K562 (cell line): ENCODE measurements at regions not wholly inside any gene's neighbourhood (a gene's known extent, or its start where the extent isn't known, plus 50 kb on each side); places are given as distances from the start of the nearest gene placed in this dataset.

Experiments used
- ATAC-seq: fragments of 200-7000 bp; cut with Tn5 transposase; 3 replicates; pipeline ENCODE4 v1.9.1; 2020; ENCODE audit warnings: moderate library complexity
- BruUV-seq: library from RNA; stranded (reverse); fragments of 400-500 nt; replicated peaks from 2 replicates; lab custom pipeline; 2021; lab: Mats Ljungman, UMichigan
- CTCF ChIA-PET: fragments of 300-600 bp; formaldehyde crosslinking; extraction: SDS; loops from one replicate; lab custom pipeline; 2021; ENCODE audit warnings: low intra/inter-chr PET ratio; lab: Yijun Ruan, JAX
- POLR2A ChIA-PET: fragments of 300-600, 350-650 bp; sonication (Branson Sonifier 250); formaldehyde crosslinking; extraction: SDS; loops from one replicate; lab custom pipeline; 2021; ENCODE audit warnings: antibody characterized with exemption, inconsistent platforms; lab: Yijun Ruan, JAX
- DNase-seq, 4 experiments: peaks; one replicate each; pipeline versions ENCODE4 v3.0.0 to v3.0.0-alpha.2; 2011 to 2018; ENCODE audit warnings: low spot score in 3 of 4, mixed read lengths in 3 of 4; ENCODE audit errors: extremely low read depth in 1 of 4
- FAIRE-seq: peaks from 2 replicates; lab custom pipeline; 2011; peaks lifted over from hg19 to GRCh38; lab: Jason Lieb, UNC
- H2AFZ ChIP-seq: 2 replicates; pipeline ENCODE4 v1.6.0; 2011; ENCODE audit warnings: low read depth, low read length, control low read depth, inconsistent platforms
- H3K27ac ChIP-seq: fragments of 200-600 bp; 3 replicates; pipeline ENCODE4 v1.8.0; 2011; ENCODE audit warnings: low read depth, mild to moderate bottlenecking, control low read depth, inconsistent platforms, low read length, moderate library complexity, mixed read lengths; ENCODE audit errors: extremely low read depth
- H3K27me3 ChIP-seq, 2 experiments: fragments of 300-600 bp in 1 of 2; 2 replicates in 1 of 2; 3 replicates in 1 of 2; pipeline versions ENCODE4 v1.6.0 to v1.8.0; 2011; ENCODE audit warnings: inconsistent platforms in 2 of 2, low read length in 2 of 2, mild to moderate bottlenecking in 1 of 2, mixed read lengths in 1 of 2, moderate library complexity in 1 of 2; ENCODE audit not compliant: control insufficient read depth in 2 of 2, insufficient read depth in 2 of 2
- H3K36me3 ChIP-seq: fragments of 300-600 bp; 3 replicates; pipeline ENCODE4 v1.8.0; 2011; ENCODE audit warnings: mild to moderate bottlenecking, low read length, inconsistent platforms; ENCODE audit not compliant: control insufficient read depth, insufficient read depth
- H3K4me1 ChIP-seq, 2 experiments: fragments of 200-600 bp in 1 of 2; replicated peaks in 1 of 2; 2 replicates in 1 of 2; 3 replicates in 1 of 2; pipeline versions ENCODE4 v1.5.1 to v1.8.0; 2011; ENCODE audit warnings: inconsistent platforms in 2 of 2, low read length in 2 of 2, mild to moderate bottlenecking in 1 of 2, mixed read lengths in 1 of 2, moderate library complexity in 1 of 2; ENCODE audit not compliant: control insufficient read depth in 2 of 2, insufficient read depth in 2 of 2
- H3K4me2 ChIP-seq: 2 replicates; pipeline ENCODE4 v1.6.1; 2011; ENCODE audit warnings: low read length, control low read depth, inconsistent platforms, mixed read lengths; ENCODE audit not compliant: insufficient read depth
- H3K4me3 ChIP-seq: fragments of 200-600 bp; sonication (generic), shearing (Covaris generic); 2 replicates; pipeline ENCODE4 v1.5.1; 2016; ENCODE audit warnings: control low read depth, inconsistent platforms
- H3K79me2 ChIP-seq: fragments of 200-600 bp; 3 replicates; pipeline ENCODE4 v1.8.0; 2011; ENCODE audit warnings: low read length, inconsistent platforms; ENCODE audit not compliant: control insufficient read depth, insufficient read depth
- H3K9ac ChIP-seq, 2 experiments: 2 replicates each; pipeline versions ENCODE4 v1.6.0 to v1.6.1; 2011; ENCODE audit warnings: low read depth in 2 of 2, low read length in 2 of 2, control low read depth in 1 of 2, inconsistent platforms in 1 of 2, mild to moderate bottlenecking in 1 of 2, mixed read lengths in 1 of 2; ENCODE audit not compliant: insufficient read depth in 1 of 2
- H3K9me1 ChIP-seq: one replicate; pipeline ENCODE4 v1.6.0; 2011; ENCODE audit warnings: inconsistent platforms, mild to moderate bottlenecking, low read length, moderate library complexity; ENCODE audit not compliant: control insufficient read depth, insufficient read depth
- H3K9me3 ChIP-seq: replicated peaks from 2 replicates; pipeline ENCODE4 v1.5.1; 2011; ENCODE audit warnings: low read depth, low read length, inconsistent platforms; ENCODE audit not compliant: control insufficient read depth, insufficient read depth
- H4K20me1 ChIP-seq: replicated peaks from 2 replicates; pipeline ENCODE4 v1.6.1; 2011; ENCODE audit warnings: low read length, inconsistent platforms, mixed read lengths; ENCODE audit not compliant: control insufficient read depth, insufficient read depth
- BRD9 ChIP-seq: fragments of 450-650 bp; IDR thresholded peaks from 2 replicates; pipeline ENCODE4 v1.6.1; 2018; ENCODE audit warnings: low read depth; ENCODE audit not compliant: partially characterized antibody
- ELK1 ChIP-seq: sonication (generic); formaldehyde crosslinking; IDR thresholded peaks from 2 replicates; pipeline ENCODE4 v1.8.1; 2022; ENCODE audit warnings: missing genetic modification reagents
- GABPB2 ChIP-seq: fragments of 250-450 bp; sonication (Bioruptor Pico); conservative IDR thresholded peaks from 2 replicates; pipeline ENCODE4 v1.5.1; 2021; ENCODE audit warnings: mild to moderate bottlenecking
- PRDM10 ChIP-seq: fragments of 450-650 bp; IDR thresholded peaks from 2 replicates; pipeline ENCODE4 v1.6.1; 2018; ENCODE audit not compliant: partially characterized antibody
- ZNF589 ChIP-seq: fragments of 200-800 bp; sonication (Bioruptor generic); IDR thresholded peaks from 2 replicates; pipeline ENCODE4 v1.6.1; 2016; ENCODE audit warnings: low read depth, missing genetic modification characterization, missing compliant biosample characterization
- ZNF644 ChIP-seq: fragments of 200-800 bp; sonication (Bioruptor generic); IDR thresholded peaks from 2 replicates; pipeline ENCODE4 v1.6.1; 2016; ENCODE audit warnings: low read depth, missing genetic modification characterization, missing compliant biosample characterization
- WGBS: fragments of 100-300 bp; shearing (Covaris generic); methylation state at CpG from one replicate; pipeline ENCODE4 v1.1.6; 2016; ENCODE audit warnings: low coverage, mixed read lengths; ENCODE audit not compliant: insufficient coverage; ENCODE audit errors: missing lambda C conversion rate; 5-methylcytosine and 5-hydroxymethylcytosine counted together
- in situ Hi-C: fragments of 300-500 bp; cut with MboI; formaldehyde crosslinking; loops from 4 replicates; pipeline ENCODE4 v1.15.0; 2018; ENCODE audit warnings: inconsistent platforms, mixed read lengths
- intact Hi-C: fragments of 100-400 bp; cut with micrococcal nuclease; formaldehyde crosslinking; loops from 2 replicates; pipeline ENCODE4 v1.14.2; 2022
- TF ChIP-seq, protein P1 (sequence below): fragments of 250-450 bp; sonication (Bioruptor Pico); IDR thresholded peaks from 2 replicates; pipeline ENCODE4 v1.5.0; 2022; ENCODE audit warnings: mild to moderate bottlenecking

DNA sequence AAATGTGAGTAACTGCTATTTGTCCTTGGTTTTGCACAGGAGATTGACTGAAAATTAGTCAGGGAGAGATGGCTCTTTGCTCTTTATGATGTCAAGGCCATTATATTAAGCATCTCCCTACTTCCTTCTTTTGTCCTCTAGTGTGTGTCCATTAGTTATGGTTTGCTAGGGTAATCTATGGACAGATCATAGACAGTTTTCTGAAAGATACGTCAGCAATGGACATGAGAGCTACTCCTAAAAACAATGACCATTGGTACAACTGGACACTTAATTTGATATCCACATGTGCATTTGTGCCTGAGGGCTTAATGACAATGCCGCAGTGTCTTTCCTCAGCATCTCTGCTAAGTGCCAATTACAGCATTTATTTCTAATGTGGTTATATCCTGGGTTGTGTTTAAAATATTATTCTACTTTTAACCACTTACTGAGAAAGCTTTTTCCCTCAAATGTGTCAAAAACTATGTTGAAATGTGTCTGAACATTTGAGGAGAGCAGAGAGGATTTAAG is 218.2 kb upstream of the RFX3 start (continued):
- TF ChIP-seq PRDM10 (no peak), BRD9 (no peak)
- TF ChIP-seq, all 486 proteins: peak for 0

GRCh38 chr9:3742586-3742985 is 216.8 kb upstream of the RFX3 start:
- in situ Hi-C loops: loop anchor here (25.0 kb wide), 1 partner anchor 620 kb away; no protein-coding TSS in a partner anchor
- Histone ChIP-seq H4K20me1 (no peaks in the 10 kb centered on the region), H3K9me1 (no peaks in the 10 kb centered on the region), H3K27ac (no peak overlapping the region), H3K4me2 (no peak overlapping the region), H3K9me3 (no peaks in the 10 kb centered on the region), H3K27me3 (no peaks in the 10 kb centered on the region), H3K4me1 (no peaks in the 10 kb centered on the region), H3K79me2 (no peaks in the 10 kb centered on the region), H3K4me3 (no peak overlapping the region), H3K36me3 (no peaks in the 10 kb centered on the region), H2AFZ (no peak overlapping the region), H3K9ac (no peak overlapping the region)
- ATAC-seq: no peak
- WGBS: 0% methylated on average over 3 of the region's 3 CpGs
- DNase-seq: no peak
- no TSS peak for BruUV-seq
- intact Hi-C loops: no loop called here
- CTCF ChIA-PET: no interaction called here
- POLR2A ChIA-PET: no interaction called here
- TF ChIP-seq ZNF644 (tag) (no peak), ZNF589 (CRISPR knock-in tag) (no peak), GABPB2 (no peak), ELK1 (CRISPR knock-in tag) (no peak)
- TF ChIP-seq, protein P1, sequence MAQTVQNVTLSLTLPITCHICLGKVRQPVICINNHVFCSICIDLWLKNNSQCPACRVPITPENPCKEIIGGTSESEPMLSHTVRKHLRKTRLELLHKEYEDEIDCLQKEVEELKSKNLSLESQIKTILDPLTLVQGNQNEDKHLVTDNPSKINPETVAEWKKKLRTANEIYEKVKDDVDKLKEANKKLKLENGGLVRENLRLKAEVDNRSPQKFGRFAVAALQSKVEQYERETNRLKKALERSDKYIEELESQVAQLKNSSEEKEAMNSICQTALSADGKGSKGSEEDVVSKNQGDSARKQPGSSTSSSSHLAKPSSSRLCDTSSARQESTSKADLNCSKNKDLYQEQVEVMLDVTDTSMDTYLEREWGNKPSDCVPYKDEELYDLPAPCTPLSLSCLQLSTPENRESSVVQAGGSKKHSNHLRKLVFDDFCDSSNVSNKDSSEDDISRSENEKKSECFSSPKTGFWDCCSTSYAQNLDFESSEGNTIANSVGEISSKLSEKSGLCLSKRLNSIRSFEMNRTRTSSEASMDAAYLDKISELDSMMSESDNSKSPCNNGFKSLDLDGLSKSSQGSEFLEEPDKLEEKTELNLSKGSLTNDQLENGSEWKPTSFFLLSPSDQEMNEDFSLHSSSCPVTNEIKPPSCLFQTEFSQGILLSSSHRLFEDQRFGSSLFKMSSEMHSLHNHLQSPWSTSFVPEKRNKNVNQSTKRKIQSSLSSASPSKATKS: no peak
- FAIRE-seq: no peak
